ENCODE measurements at regions not wholly inside any gene's neighbourhood (a gene's known extent, or its start where the extent isn't known, plus 50 kb on each side); places are given as distances from the start of the nearest gene placed in this dataset.

DNA sequence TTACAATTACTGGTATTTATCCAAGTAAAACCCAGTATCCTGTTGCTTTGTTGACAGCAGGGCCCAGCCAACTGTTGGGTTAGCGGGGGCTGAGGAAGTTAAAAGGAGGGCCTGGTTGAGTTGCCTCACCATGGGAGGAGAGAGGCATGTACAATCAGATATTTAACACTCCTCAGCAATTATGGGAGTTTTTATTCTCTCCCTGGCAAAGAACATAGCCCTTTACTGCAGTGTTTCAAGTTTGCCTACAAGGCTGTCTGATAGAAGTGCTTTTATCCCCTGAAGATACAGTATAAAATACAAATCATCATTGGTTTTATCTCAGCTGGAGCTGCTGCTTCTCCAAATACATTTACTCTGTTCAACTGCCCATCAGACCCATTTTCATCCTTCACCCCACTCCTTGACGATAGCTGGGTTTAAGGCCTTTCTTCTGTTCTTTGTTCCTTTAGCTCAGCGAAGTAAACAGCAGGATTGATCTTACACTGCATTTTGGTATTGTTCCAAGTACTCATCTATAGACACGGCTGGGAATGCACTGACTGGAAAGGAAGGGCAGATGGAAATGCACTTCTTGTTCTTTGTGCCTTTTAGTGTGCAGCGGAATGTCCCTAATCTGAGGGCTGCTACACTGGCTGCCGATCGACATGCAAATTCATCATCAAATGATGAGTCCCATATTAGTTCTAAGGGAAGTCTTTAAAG is 402.5 kb upstream of the SPRED2 start:
- Histone ChIP-seq H3K27me3 (no peaks in the 10 kb centered on the region), H3K36me3 (no peaks in the 10 kb centered on the region), H3K9me3 (no peaks in the 10 kb centered on the region), H3K27ac (no peak overlapping the region), H3K4me3 (ENCODE audit: low read depth in 1 of 2, low read length in 1 of 2) (no peak overlapping the region), H3K4me1 (ENCODE audit: control insufficient read depth in 1 of 2, insufficient read depth in 1 of 2, low read depth in 1 of 2, low read length in 1 of 2) (no peaks in the 10 kb centered on the region)
- TF ChIP-seq, protein P1, sequence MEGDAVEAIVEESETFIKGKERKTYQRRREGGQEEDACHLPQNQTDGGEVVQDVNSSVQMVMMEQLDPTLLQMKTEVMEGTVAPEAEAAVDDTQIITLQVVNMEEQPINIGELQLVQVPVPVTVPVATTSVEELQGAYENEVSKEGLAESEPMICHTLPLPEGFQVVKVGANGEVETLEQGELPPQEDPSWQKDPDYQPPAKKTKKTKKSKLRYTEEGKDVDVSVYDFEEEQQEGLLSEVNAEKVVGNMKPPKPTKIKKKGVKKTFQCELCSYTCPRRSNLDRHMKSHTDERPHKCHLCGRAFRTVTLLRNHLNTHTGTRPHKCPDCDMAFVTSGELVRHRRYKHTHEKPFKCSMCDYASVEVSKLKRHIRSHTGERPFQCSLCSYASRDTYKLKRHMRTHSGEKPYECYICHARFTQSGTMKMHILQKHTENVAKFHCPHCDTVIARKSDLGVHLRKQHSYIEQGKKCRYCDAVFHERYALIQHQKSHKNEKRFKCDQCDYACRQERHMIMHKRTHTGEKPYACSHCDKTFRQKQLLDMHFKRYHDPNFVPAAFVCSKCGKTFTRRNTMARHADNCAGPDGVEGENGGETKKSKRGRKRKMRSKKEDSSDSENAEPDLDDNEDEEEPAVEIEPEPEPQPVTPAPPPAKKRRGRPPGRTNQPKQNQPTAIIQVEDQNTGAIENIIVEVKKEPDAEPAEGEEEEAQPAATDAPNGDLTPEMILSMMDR (IDR thresholded peaks at IDR 0.05): no peak

DNA sequence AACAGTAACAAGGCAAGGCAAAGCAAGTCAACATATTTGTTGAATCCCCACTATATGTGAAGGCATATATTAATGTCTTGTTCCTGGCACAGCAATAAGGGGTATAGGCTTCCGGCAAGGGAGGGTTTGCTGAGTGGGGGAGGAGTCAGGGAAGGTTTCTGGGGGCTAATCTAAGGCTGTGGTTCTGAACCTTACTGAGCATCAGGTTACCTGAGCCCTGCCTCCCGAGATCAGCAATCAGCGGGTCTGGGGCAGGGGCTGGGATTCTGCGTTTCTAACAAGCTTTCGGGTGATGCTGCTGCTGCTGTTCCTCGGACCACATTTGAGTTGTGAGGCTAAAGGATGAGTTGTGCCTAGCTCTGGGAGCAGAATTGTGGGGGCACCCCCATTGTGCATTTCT is 401.7 kb upstream of the SPRED2 start:
- no peaks in the 10 kb centered on the region for H3K4me1 ChIP-seq (ENCODE audit: control insufficient read depth in 1 of 2, insufficient read depth in 1 of 2, low read depth in 1 of 2, low read length in 1 of 2)
- no peak overlapping the region for H3K4me3 ChIP-seq (ENCODE audit: low read depth in 1 of 2, low read length in 1 of 2)
- no peak overlapping the region for H3K27ac ChIP-seq
- TF ChIP-seq, protein P1 (IDR thresholded peaks at IDR 0.05): no peak
- no peaks in the 10 kb centered on the region for H3K36me3 ChIP-seq
- no peaks in the 10 kb centered on the region for H3K27me3 ChIP-seq
- H3K9me3 ChIP-seq: no peaks in the 10 kb centered on the region

DNA sequence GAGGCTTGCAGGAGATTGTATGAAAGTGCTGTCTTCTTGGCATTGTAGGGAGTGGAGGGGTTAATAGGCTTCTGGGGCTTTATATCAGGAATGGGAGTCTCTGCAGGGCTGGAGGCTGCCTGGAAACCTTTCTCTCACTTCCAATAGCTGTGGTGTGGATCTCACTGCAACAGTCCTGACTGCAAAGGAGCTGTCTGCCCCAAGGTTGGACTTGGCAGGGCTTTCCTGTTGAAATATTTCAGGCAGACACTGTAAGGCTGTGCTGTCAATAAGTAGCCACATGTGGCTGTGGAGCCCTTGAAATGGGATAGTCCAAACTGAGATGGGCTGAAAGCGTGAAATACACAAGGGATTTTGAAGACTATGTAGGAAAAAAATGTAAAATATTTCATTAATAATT is 399.1 kb upstream of the SPRED2 start:
- H3K4me1 ChIP-seq (ENCODE audit: control insufficient read depth in 1 of 2, insufficient read depth in 1 of 2, low read depth in 1 of 2, low read length in 1 of 2): no peaks in the 10 kb centered on the region
- TF ChIP-seq, protein P1 (IDR thresholded peaks at IDR 0.05): no peak
- no peaks in the 10 kb centered on the region for H3K9me3 ChIP-seq

DNA sequence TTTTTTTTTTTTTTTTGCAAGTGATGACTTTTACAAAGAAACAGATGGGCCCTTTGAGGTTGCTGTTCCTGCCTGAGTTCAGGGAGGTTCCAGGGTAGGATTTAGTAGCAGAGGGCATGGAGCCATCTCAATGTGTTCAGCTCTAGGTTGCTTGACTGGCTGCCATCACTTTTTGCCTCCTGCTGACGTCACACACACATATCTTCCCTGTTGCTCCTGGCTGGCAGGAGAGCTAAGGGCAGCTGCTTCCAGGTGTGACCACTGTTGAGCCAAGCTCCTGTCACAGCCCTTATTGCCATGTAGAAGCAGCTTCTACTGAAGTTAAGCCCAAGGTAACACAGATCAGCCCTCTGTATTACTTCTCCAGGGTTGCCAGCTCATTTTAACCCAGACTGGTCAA is 394.2 kb upstream of the SPRED2 start:
- Histone ChIP-seq H3K27ac (no peak overlapping the region), H3K9me3 (no peaks in the 10 kb centered on the region), H3K36me3 (no peaks in the 10 kb centered on the region), H3K4me3 (ENCODE audit: low read depth in 1 of 2, low read length in 1 of 2) (no peak overlapping the region), H3K4me1 (ENCODE audit: control insufficient read depth in 1 of 2, insufficient read depth in 1 of 2, low read depth in 1 of 2, low read length in 1 of 2) (no peaks in the 10 kb centered on the region), H3K27me3 (no peaks in the 10 kb centered on the region)
- TF ChIP-seq, protein P1 (IDR thresholded peaks at IDR 0.05): no peak

More for the DNA sequence above, 399.1 kb upstream of the SPRED2 start:
- no peaks in the 10 kb centered on the region for H3K36me3 ChIP-seq
- no peaks in the 10 kb centered on the region for H3K27me3 ChIP-seq
- H3K4me3 ChIP-seq (ENCODE audit: low read depth in 1 of 2, low read length in 1 of 2): no peak overlapping the region
- H3K27ac ChIP-seq: no peak overlapping the region

DNA sequence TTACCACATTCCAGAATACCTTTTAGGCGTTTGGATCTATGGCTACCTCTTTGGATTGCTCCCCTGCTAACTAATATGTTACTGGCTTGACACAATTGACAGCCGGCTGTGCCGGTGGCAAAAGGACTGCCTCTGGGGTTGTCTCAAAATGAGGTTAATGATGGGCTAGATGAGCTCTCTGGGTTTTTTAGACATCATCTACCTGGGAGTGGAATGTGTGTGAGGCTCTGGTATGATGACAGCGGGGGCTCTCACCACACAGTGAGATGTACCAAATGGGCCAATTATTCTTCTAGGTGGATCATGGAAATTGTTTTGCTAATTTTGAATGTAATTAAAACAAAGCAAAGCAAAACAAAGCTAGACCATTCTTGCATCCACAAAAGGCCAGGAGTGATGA is 391.1 kb upstream of the SPRED2 start:
- TF ChIP-seq, protein P1 (IDR thresholded peaks at IDR 0.05): no peak
- Histone ChIP-seq H3K27ac (no peak overlapping the region), H3K9me3 (no peaks in the 10 kb centered on the region), H3K4me3 (ENCODE audit: low read depth in 1 of 2, low read length in 1 of 2) (no peak overlapping the region), H3K27me3 (no peaks in the 10 kb centered on the region), H3K4me1 (ENCODE audit: control insufficient read depth in 1 of 2, insufficient read depth in 1 of 2, low read depth in 1 of 2, low read length in 1 of 2) (no peaks in the 10 kb centered on the region), H3K36me3 (no peaks in the 10 kb centered on the region)
